ENCODE measurements at regions not wholly inside any gene's neighbourhood (a gene's known extent, or its start where the extent isn't known, plus 50 kb on each side); places are given as distances from the start of the nearest gene placed in this dataset.

GRCh38 chrX:43165343-43165920 is 387.5 kb upstream of the PPP1R2C start:
- DNase-seq: no peak
- Histone ChIP-seq H3K27me3 (no peaks in the 10 kb centered on the region), H3K36me3 (no peaks in the 10 kb centered on the region), H3K27ac (no peak overlapping the region), H3K4me3 (no peak overlapping the region), H3K9me3 (no peaks in the 10 kb centered on the region), H3K4me1 (no peaks in the 10 kb centered on the region)
- TF ChIP-seq CTCF (IDR thresholded peaks at IDR 0.05): no peak
- no peak for TF ChIP-seq POLR2A (IDR thresholded peaks at IDR 0.05)
- TF ChIP-seq POLR2AphosphoS5 (IDR thresholded peaks at IDR 0.05): no peak
- no peak for TF ChIP-seq EP300 (IDR thresholded peaks at IDR 0.05)
- 61 to 86% methylated on average over 5 of the region's 5 CpGs for WGBS, 2 donors
- ATAC-seq (ENCODE audit: low FRiP score in 2 of 2): no peak

- Histone ChIP-seq H3K27ac (no peak overlapping the region), H3K4me3 (no peak overlapping the region), H3K27me3 (no peaks in the 10 kb centered on the region), H3K9me3 (no peaks in the 10 kb centered on the region), H3K36me3 (no peaks in the 10 kb centered on the region), H3K4me1 (no peaks in the 10 kb centered on the region)
- no peak for TF ChIP-seq POLR2AphosphoS5 (IDR thresholded peaks at IDR 0.05)
- peak in 1 of 4 donors; percentile 28 for TF ChIP-seq EP300 (IDR thresholded peaks at IDR 0.05)
- TF ChIP-seq POLR2A (IDR thresholded peaks at IDR 0.05): no peak
- TF ChIP-seq CTCF (IDR thresholded peaks at IDR 0.05): no peak
- ATAC-seq (ENCODE audit: low FRiP score in 2 of 2) (no peak), DNase-seq (no peak)
Observed at GRCh38 chrX:43166874-43167273, 388.9 kb upstream of the PPP1R2C start.

- Histone ChIP-seq H3K27ac (no peak overlapping the region), H3K4me1 (no peaks in the 10 kb centered on the region), H3K9me3 (no peaks in the 10 kb centered on the region), H3K4me3 (no peak overlapping the region), H3K27me3 (no peaks in the 10 kb centered on the region), H3K36me3 (no peaks in the 10 kb centered on the region)
- WGBS, 2 donors: 87% methylated on average over 2 of the region's 2 CpGs
- DNase-seq: no peak
- ATAC-seq (ENCODE audit: low FRiP score in 2 of 2): no peak
- no peak for TF ChIP-seq POLR2A (IDR thresholded peaks at IDR 0.05)
- no peak for TF ChIP-seq CTCF (IDR thresholded peaks at IDR 0.05)
- TF ChIP-seq EP300 (IDR thresholded peaks at IDR 0.05): no peak
- TF ChIP-seq POLR2AphosphoS5 (IDR thresholded peaks at IDR 0.05): no peak
Observed at GRCh38 chrX:43175434-43175833, 397.5 kb upstream of the PPP1R2C start.

GRCh38 chrX:43176686-43177085 is 398.7 kb upstream of the PPP1R2C start:
- TF ChIP-seq POLR2A (IDR thresholded peaks at IDR 0.05): no peak
- no peak for TF ChIP-seq POLR2AphosphoS5 (IDR thresholded peaks at IDR 0.05)
- TF ChIP-seq EP300 (IDR thresholded peaks at IDR 0.05): no peak
- TF ChIP-seq CTCF (IDR thresholded peaks at IDR 0.05): no peak
- Histone ChIP-seq H3K36me3 (no peaks in the 10 kb centered on the region), H3K4me1 (no peaks in the 10 kb centered on the region), H3K27me3 (no peaks in the 10 kb centered on the region), H3K9me3 (no peaks in the 10 kb centered on the region), H3K27ac (no peak overlapping the region), H3K4me3 (no peak overlapping the region)
- WGBS, 2 donors: 92 to 100% methylated on average over 3 to 6 of the region's 6 CpGs
- DNase-seq: no peak
- ATAC-seq (ENCODE audit: low FRiP score in 2 of 2): no peak

- Histone ChIP-seq H3K4me1 (no peaks in the 10 kb centered on the region), H3K27ac (no peak overlapping the region), H3K4me3 (no peak overlapping the region), H3K9me3 (no peaks in the 10 kb centered on the region), H3K36me3 (no peaks in the 10 kb centered on the region), H3K27me3 (no peaks in the 10 kb centered on the region)
- WGBS, 2 donors: 90 to 92% methylated on average over 1 of the region's 1 CpG
- no peak for ATAC-seq (ENCODE audit: low FRiP score in 2 of 2)
- DNase-seq: no peak
- TF ChIP-seq POLR2A (IDR thresholded peaks at IDR 0.05): no peak
Observed at GRCh38 chrX:43188296-43188695, 410.3 kb upstream of the PPP1R2C start.
